RWPE2 (cell line): ENCODE measurements at regions not wholly inside any gene's neighbourhood (a gene's known extent, or its start where the extent isn't known, plus 50 kb on each side); places are given as distances from the start of the nearest gene placed in this dataset.

Source experiments
- ATAC-seq: fragments of 200-7000 bp; cut with Tn5 transposase; 3 replicates; pipeline ENCODE4 v1.9.1; 2021; ENCODE audit warnings: low read depth
- DNase-seq: peaks from one replicate; pipeline ENCODE4 v3.0.0-alpha.2; 2020; ENCODE audit warnings: low spot score
- H3K27ac ChIP-seq: fragments of 450-650 bp; 2 replicates; pipeline ENCODE4 v1.5.1; 2017; ENCODE audit warnings: mild to moderate bottlenecking; ENCODE audit not compliant: poor library complexity, severe bottlenecking
- H3K27me3 ChIP-seq: fragments of 250-450 bp; sonication (Bioruptor Pico); 2 replicates; pipeline ENCODE4 v1.5.1; 2021; ENCODE audit warnings: mild to moderate bottlenecking, moderate library complexity; ENCODE audit not compliant: insufficient read depth, poor library complexity, severe bottlenecking
- H3K36me3 ChIP-seq: fragments of 250-450 bp; sonication (Bioruptor Pico); 2 replicates; pipeline ENCODE4 v1.5.1; 2020; ENCODE audit warnings: low read depth, mild to moderate bottlenecking, moderate library complexity
- H3K4me1 ChIP-seq: fragments of 250-450 bp; sonication (Bioruptor Pico); 2 replicates; pipeline ENCODE4 v1.5.1; 2021; ENCODE audit warnings: mild to moderate bottlenecking, moderate library complexity; ENCODE audit not compliant: insufficient read depth, poor library complexity, severe bottlenecking
- H3K4me3 ChIP-seq: fragments of 250-450 bp; sonication (Bioruptor Pico); 2 replicates; pipeline ENCODE4 v1.5.1; 2021; ENCODE audit warnings: mild to moderate bottlenecking, moderate library complexity; ENCODE audit not compliant: severe bottlenecking
- H3K9me3 ChIP-seq: fragments of 250-450 bp; sonication (Bioruptor Pico); 2 replicates; pipeline ENCODE4 v1.5.1; 2021; ENCODE audit warnings: mild to moderate bottlenecking, moderate library complexity; ENCODE audit not compliant: severe bottlenecking
- CTCF ChIP-seq: fragments of 450-650 bp; IDR thresholded peaks from one replicate; pipeline ENCODE4 v1.5.1; 2017; ENCODE audit warnings: mild to moderate bottlenecking, moderate library complexity; ENCODE audit not compliant: poor library complexity, severe bottlenecking

DNA sequence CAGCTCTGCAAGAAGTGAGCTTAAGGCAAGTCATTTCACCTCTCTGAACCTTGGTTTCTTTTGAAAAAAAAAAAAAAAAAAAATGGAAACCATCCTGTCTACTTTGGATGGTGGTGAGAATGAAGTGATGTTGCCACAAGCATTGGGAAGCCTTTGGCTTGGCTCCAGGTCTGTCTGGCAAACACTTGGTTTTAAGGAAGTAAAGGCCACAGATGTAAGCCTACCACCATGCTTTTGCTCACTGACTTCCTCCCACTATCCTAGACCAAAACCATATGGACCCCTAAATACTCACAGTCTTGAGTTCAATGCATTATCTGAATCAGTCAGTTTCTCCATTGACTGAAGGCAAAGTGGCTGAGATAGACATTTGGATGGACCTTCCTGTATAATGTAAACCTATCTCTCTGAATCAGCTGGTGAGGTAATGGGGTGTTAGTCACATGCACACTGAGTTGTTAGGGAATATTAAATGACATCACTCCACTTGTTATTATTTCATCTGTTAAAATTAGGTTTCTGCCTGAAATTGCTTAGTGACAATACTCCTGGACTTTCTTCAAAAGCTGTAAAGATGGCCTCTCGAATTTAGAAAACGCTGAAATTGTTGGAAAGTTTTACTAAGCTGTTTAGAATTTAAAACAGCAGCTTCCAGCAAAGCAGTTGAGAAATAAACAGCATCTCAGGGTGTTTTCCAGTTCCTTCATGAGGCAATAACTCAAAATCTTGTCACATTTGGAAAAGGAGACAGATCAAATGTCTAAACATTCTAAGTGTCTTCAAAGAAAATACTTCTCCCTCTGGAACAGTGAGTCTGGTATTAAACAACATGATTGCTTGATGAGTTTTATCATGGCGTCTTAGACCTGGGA, 833.5 kb downstream of the DHX35 start:
- Histone ChIP-seq H3K36me3 (no peaks in the 10 kb centered on the region), H3K4me3 (no peak overlapping the region), H3K4me1 (no peaks in the 10 kb centered on the region), H3K9me3 (peaks cover under 1% of the 10 kb centered on the region), H3K27me3 (no peaks in the 10 kb centered on the region), H3K27ac (no peak overlapping the region)
- ATAC-seq (0 out of 3 replicates have a peak, but pooled peaks have one; percentile 39), DNase-seq (no peak)
- no peak for TF ChIP-seq CTCF

DNA sequence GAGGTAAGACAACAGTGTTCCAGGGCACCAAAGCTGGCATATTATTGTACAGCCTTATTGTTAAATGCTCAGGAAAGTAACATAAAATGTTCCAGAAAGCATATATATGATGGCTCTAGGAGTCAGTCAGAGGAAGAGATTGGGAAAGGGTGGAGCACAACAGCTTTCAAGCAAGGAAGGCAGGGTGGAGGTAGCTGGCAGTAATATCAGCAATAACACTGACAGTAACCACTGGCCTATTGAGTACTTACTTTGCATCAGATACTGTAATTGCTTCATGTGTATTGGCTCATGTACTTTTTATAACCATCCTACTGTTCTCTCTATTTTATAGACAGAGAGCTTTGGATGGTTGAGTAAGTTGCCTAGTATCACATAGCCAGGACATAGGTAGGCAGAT, 830.2 kb downstream of the DHX35 start:
- H3K36me3 ChIP-seq: no peaks in the 10 kb centered on the region
- H3K27me3 ChIP-seq: no peaks in the 10 kb centered on the region
- no peaks in the 10 kb centered on the region for H3K4me1 ChIP-seq
- no peak for TF ChIP-seq CTCF
- H3K4me3 ChIP-seq: no peak overlapping the region
- no peak for DNase-seq
- no peak overlapping the region for H3K27ac ChIP-seq
- no peak for ATAC-seq
- H3K9me3 ChIP-seq: no peaks in the 10 kb centered on the region

DNA sequence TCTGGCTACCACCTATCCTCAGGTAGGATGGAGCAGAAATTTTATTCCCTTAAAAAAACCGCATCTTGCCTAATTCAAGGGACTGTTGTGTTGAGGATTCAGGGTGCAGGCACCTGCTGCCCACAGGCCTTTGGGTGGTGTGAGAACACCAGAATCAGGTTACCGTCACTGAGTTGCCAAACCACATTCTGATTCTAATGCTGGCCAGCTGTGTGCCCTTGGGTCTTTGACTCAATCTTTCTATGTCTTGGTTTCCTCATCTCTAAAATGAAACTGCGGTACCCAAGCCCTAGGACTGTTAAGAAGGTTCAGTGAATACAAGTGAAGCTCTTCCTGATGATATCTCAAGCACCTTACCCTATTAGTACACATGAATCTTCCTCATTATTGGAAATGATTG, 827.3 kb downstream of the DHX35 start:
- DNase-seq: no peak
- no peak for TF ChIP-seq CTCF
- H3K4me3 ChIP-seq: no peak overlapping the region
- no peaks in the 10 kb centered on the region for H3K36me3 ChIP-seq
- H3K9me3 ChIP-seq: no peaks in the 10 kb centered on the region
- H3K27me3 ChIP-seq: no peaks in the 10 kb centered on the region
- ATAC-seq: peak; percentile 10; the same call in 2 of the 3 replicates
- no peaks in the 10 kb centered on the region for H3K4me1 ChIP-seq
- no peak overlapping the region for H3K27ac ChIP-seq

GRCh38 chr20:39785252-39785917, 823.2 kb downstream of the DHX35 start:
- no peak overlapping the region for H3K27ac ChIP-seq
- no peaks in the 10 kb centered on the region for H3K4me1 ChIP-seq
- no peaks in the 10 kb centered on the region for H3K27me3 ChIP-seq
- no peaks in the 10 kb centered on the region for H3K36me3 ChIP-seq
- ATAC-seq (no peak), DNase-seq (no peak)
- TF ChIP-seq CTCF: no peak
- no peaks in the 10 kb centered on the region for H3K9me3 ChIP-seq
- no peak overlapping the region for H3K4me3 ChIP-seq
